HL-60 (cell line): ENCODE measurements at regions not wholly inside any gene's neighbourhood (a gene's known extent, or its start where the extent isn't known, plus 50 kb on each side); places are given as distances from the start of the nearest gene placed in this dataset.

Experiments
- DNase-seq, 2 experiments: peaks; one replicate each; pipeline ENCODE4 v3.0.0-alpha.2; 2010 to 2020; ENCODE audit warnings: low read depth in 1 of 2, low spot score in 1 of 2
- H3K27ac ChIP-seq: fragments of 250-450 bp; sonication (Bioruptor Pico); replicated peaks from 2 replicates; pipeline ENCODE4 v1.5.1; 2020; ENCODE audit warnings: mild to moderate bottlenecking, moderate library complexity
- H3K27me3 ChIP-seq: fragments of 250-450 bp; sonication (Bioruptor Pico); 2 replicates; pipeline ENCODE4 v1.5.1; 2021; ENCODE audit warnings: mild to moderate bottlenecking, moderate library complexity; ENCODE audit not compliant: insufficient read depth, poor library complexity, severe bottlenecking
- H3K4me3 ChIP-seq: replicated peaks from 2 replicates; pipeline ENCODE4 v1.5.1; 2011; ENCODE audit warnings: mild to moderate bottlenecking, control low read depth, low read length; ENCODE audit not compliant: insufficient read depth
- GABPA ChIP-seq: IDR thresholded peaks from 2 replicates; pipeline ENCODE4 v1.6.1; 2012; ENCODE audit warnings: low read depth
- POLR2AphosphoS5 ChIP-seq: IDR thresholded peaks from 2 replicates; pipeline ENCODE4 v1.6.1; 2012; ENCODE audit warnings: low read depth
- REST ChIP-seq: IDR thresholded peaks from 2 replicates; pipeline ENCODE4 v1.6.1; 2012; ENCODE audit warnings: low read depth; ENCODE audit not compliant: insufficient replicate concordance
- SPI1 ChIP-seq: IDR thresholded peaks from 2 replicates; pipeline ENCODE4 v1.6.1; 2012; ENCODE audit warnings: low read depth, mild to moderate bottlenecking, borderline replicate concordance
- TF ChIP-seq, protein P1 (sequence below): IDR thresholded peaks from one replicate; pipeline ENCODE4 v1.5.1; 2011; ENCODE audit warnings: low read length, control low read depth, inconsistent platforms; ENCODE audit not compliant: insufficient read depth

DNA sequence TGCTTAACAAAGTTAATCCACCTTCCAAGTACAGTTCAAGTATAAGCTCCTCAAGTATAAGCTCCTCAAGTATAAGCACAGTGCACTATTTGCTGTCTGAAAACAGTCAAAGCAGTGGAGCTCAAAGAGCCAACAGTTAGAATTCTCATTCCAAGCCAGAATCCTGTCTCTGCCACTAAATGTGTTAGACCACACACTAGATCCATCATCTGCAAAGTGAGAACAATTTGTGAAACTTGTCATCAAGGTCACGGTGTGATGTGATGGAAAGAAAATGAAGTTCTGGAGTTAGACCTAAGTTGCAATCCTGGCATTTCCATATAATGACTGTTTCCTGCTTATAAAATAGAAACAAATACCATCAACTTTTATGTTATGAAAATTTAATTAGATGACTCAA, 602.5 kb downstream of the TNS3 start:
- Histone ChIP-seq H3K27me3 (no peaks in the 10 kb centered on the region), H3K27ac (no peak overlapping the region), H3K4me3 (no peak overlapping the region)
- TF ChIP-seq SPI1 (no peak), POLR2AphosphoS5 (no peak), GABPA (no peak), REST (no peak)
- TF ChIP-seq, protein P1, sequence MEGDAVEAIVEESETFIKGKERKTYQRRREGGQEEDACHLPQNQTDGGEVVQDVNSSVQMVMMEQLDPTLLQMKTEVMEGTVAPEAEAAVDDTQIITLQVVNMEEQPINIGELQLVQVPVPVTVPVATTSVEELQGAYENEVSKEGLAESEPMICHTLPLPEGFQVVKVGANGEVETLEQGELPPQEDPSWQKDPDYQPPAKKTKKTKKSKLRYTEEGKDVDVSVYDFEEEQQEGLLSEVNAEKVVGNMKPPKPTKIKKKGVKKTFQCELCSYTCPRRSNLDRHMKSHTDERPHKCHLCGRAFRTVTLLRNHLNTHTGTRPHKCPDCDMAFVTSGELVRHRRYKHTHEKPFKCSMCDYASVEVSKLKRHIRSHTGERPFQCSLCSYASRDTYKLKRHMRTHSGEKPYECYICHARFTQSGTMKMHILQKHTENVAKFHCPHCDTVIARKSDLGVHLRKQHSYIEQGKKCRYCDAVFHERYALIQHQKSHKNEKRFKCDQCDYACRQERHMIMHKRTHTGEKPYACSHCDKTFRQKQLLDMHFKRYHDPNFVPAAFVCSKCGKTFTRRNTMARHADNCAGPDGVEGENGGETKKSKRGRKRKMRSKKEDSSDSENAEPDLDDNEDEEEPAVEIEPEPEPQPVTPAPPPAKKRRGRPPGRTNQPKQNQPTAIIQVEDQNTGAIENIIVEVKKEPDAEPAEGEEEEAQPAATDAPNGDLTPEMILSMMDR: no peak
- no peak for DNase-seq

- no peak overlapping the region for H3K27ac ChIP-seq
- no peak for DNase-seq
These were observed 606.4 kb downstream of the TNS3 start for GRCh38 chr7:46975493-46975892.

GRCh38 chr7:46972205-46972604, 609.7 kb downstream of the TNS3 start:
- Histone ChIP-seq H3K27ac (no peak overlapping the region), H3K27me3 (no peaks in the 10 kb centered on the region), H3K4me3 (no peak overlapping the region)
- TF ChIP-seq, protein P1: no peak
- TF ChIP-seq SPI1: no peak
- no peak for TF ChIP-seq POLR2AphosphoS5
- no peak for TF ChIP-seq GABPA
- no peak for TF ChIP-seq REST
- DNase-seq: no peak

More at GRCh38 chr7:46975493-46975892, 606.4 kb downstream of the TNS3 start:
- H3K27me3 ChIP-seq: no peaks in the 10 kb centered on the region
- TF ChIP-seq POLR2AphosphoS5: no peak
- TF ChIP-seq SPI1: no peak
- no peak for TF ChIP-seq GABPA
- no peak for TF ChIP-seq REST
- TF ChIP-seq, protein P1: no peak
- H3K4me3 ChIP-seq: no peak overlapping the region
